ENCODE measurements at regions not wholly inside any gene's neighbourhood (a gene's known extent, or its start where the extent isn't known, plus 50 kb on each side); places are given as distances from the start of the nearest gene placed in this dataset.

GRCh38 chr5:124865603-124866354, 119.3 kb upstream of the ZNF608 start:
- ChIA-PET POLR2A (interaction anchor here (0.7 kb wide), 1 partner anchor 121 kb away, joined by 3 read pairs; no protein-coding TSS in a partner anchor), CTCF (no interaction called here)
- Mint-ChIP-seq H3K27me3 (no peaks in the 10 kb centered on the region), H3K27ac (no peak overlapping the region), H3K9me3 (no peaks in the 10 kb centered on the region), H3K4me3 (no peak overlapping the region), H3K4me1 (peaks cover 16% of the 10 kb centered on the region), H3K36me3 (ENCODE audit: low read depth) (no peaks in the 10 kb centered on the region)
- DNase-seq = no peak
- intact Hi-C loops (cut with micrococcal nuclease) = no loop called here
- ATAC-seq (ENCODE audit: low read depth) = no peak
- no peak for TF ChIP-seq CTCF (IDR thresholded peaks at IDR 0.05)

- ATAC-seq (ENCODE audit: low read depth) = no peak
- no peak overlapping the region for H3K4me3 Mint-ChIP-seq
These were observed 120.1 kb upstream of the ZNF608 start for GRCh38 chr5:124866355-124867136.

GRCh38 chr5:124867137-124867704, 120.8 kb upstream of the ZNF608 start:
- Mint-ChIP-seq H3K27ac (no peak overlapping the region), H3K4me3 (no peak overlapping the region), H3K4me1 (peaks cover 16% of the 10 kb centered on the region), H3K27me3 (no peaks in the 10 kb centered on the region), H3K9me3 (no peaks in the 10 kb centered on the region), H3K36me3 (ENCODE audit: low read depth) (no peaks in the 10 kb centered on the region)
- no peak for TF ChIP-seq CTCF (IDR thresholded peaks at IDR 0.05)
- intact Hi-C loops (cut with micrococcal nuclease) = no loop called here
- CTCF ChIA-PET = no interaction called here
- ATAC-seq (ENCODE audit: low read depth) (no peak), DNase-seq (no peak)
- POLR2A ChIA-PET = interaction anchor here (0.5 kb wide), 1 partner anchor 120 kb away, joined by 6 read pairs; no protein-coding TSS in a partner anchor

More at GRCh38 chr5:124866355-124867136, 120.1 kb upstream of the ZNF608 start:
- CTCF ChIA-PET = no interaction called here
- Mint-ChIP-seq H3K27ac (no peak overlapping the region), H3K4me1 (peaks cover 16% of the 10 kb centered on the region), H3K27me3 (no peaks in the 10 kb centered on the region), H3K9me3 (no peaks in the 10 kb centered on the region), H3K36me3 (ENCODE audit: low read depth) (no peaks in the 10 kb centered on the region)
- DNase-seq = no peak
- intact Hi-C loops (cut with micrococcal nuclease) = no loop called here
- no peak for TF ChIP-seq CTCF (IDR thresholded peaks at IDR 0.05)
- POLR2A ChIA-PET = interaction anchor here (0.5 kb wide), 1 partner anchor 119 kb away, joined by 6 read pairs; no protein-coding TSS in a partner anchor

- Mint-ChIP-seq H3K27ac (no peak overlapping the region), H3K4me1 (peaks cover 16% of the 10 kb centered on the region), H3K9me3 (no peaks in the 10 kb centered on the region), H3K4me3 (no peak overlapping the region), H3K27me3 (no peaks in the 10 kb centered on the region), H3K36me3 (ENCODE audit: low read depth) (no peaks in the 10 kb centered on the region)
- no peak for DNase-seq
- no peak for TF ChIP-seq CTCF (IDR thresholded peaks at IDR 0.05)
- ChIA-PET CTCF (no interaction called here), POLR2A (no interaction called here)
- intact Hi-C loops (cut with micrococcal nuclease) = no loop called here
- ATAC-seq (ENCODE audit: low read depth) = no peak
These were observed 122.2 kb upstream of the ZNF608 start for GRCh38 chr5:124868676-124869075.
